Memory B cell (primary cell): ENCODE measurements at regions not wholly inside any gene's neighbourhood (a gene's known extent, or its start where the extent isn't known, plus 50 kb on each side); places are given as distances from the start of the nearest gene placed in this dataset.

Source experiments
- ATAC-seq: fragments of 150-1000 bp; cut with Tn5 transposase; 2 replicates; pipeline ENCODE4 v1.10.0; 2021; ENCODE audit warnings: low read depth, mild to moderate bottlenecking, moderate library complexity
- DNase-seq, 2 donors: peaks; one replicate each; pipeline ENCODE4 v3.0.0; 2022; ENCODE audit warnings: low spot score in 2 of 2
- H3K27ac Mint-ChIP-seq: one replicate; pipeline ENCODE4 v1.8.0; 2022; ENCODE audit warnings: mild to moderate bottlenecking, moderate library complexity, mixed read lengths
- H3K27me3 Mint-ChIP-seq: one replicate; pipeline ENCODE4 v1.8.0; 2022; ENCODE audit warnings: mixed read lengths
- H3K36me3 Mint-ChIP-seq: one replicate; pipeline ENCODE4 v1.8.0; 2022; ENCODE audit warnings: mild to moderate bottlenecking, mixed read lengths
- H3K4me1 Mint-ChIP-seq: one replicate; pipeline ENCODE4 v1.8.0; 2022; ENCODE audit warnings: mixed read lengths
- H3K4me3 Mint-ChIP-seq: one replicate; pipeline ENCODE4 v1.8.0; 2022; ENCODE audit warnings: mild to moderate bottlenecking, moderate library complexity, mixed read lengths
- H3K9me3 Mint-ChIP-seq: one replicate; pipeline ENCODE4 v1.8.0; 2022; ENCODE audit warnings: mixed read lengths

GRCh38 chr5:128637031-128637430 is 99.0 kb upstream of the FBN2 start:
- Mint-ChIP-seq H3K9me3 (no peaks in the 10 kb centered on the region), H3K4me1 (no peaks in the 10 kb centered on the region), H3K4me3 (no peak overlapping the region), H3K27me3 (peaks cover 3% of the 10 kb centered on the region), H3K27ac (no peak overlapping the region), H3K36me3 (no peaks in the 10 kb centered on the region)
- ATAC-seq (no peak), DNase-seq (no peak)

DNA sequence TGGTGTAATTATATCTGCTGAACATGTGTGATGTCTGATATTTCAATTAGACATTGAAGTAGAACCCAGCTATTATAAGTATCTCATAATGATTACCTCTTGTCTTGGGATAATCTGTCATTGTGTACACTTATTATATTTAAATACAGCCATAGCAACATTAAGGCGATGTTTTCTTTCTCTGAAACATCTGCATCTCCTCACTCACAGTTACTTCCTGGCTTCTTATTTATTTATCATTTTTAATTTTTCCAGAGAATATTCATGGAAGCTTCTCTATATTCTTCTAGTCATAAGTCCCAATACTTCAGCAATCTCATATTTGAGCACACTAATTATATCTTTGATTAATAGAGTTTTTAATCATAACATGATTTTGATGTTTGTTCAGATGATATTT is 103.8 kb upstream of the FBN2 start:
- Mint-ChIP-seq H3K9me3 (peaks cover 4% of the 10 kb centered on the region), H3K27me3 (peaks cover 3% of the 10 kb centered on the region), H3K4me1 (no peaks in the 10 kb centered on the region), H3K4me3 (no peak overlapping the region), H3K27ac (no peak overlapping the region), H3K36me3 (no peaks in the 10 kb centered on the region)
- no peak for ATAC-seq
- DNase-seq = no peak

DNA sequence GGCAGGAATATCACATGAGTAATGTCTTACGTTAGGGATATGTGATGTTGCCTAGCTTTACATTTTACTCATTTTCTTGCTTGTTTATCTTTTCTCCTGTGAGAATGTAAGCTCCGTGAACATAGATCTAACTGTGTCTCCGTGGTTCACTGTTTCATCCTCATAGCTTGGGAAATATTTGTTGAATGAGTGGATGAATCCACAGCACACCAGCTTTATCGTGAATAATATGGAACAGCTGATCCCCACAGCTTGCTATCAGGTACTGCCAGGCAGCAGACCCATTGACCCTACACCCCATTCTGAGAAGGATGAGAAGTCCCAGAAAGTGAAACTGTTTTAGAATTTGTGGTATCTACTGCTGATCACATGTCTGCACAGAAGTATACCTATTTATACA is 106.8 kb upstream of the FBN2 start:
- H3K9me3 Mint-ChIP-seq = peaks cover 6% of the 10 kb centered on the region
- peaks cover 3% of the 10 kb centered on the region for H3K27me3 Mint-ChIP-seq
- no peak overlapping the region for H3K27ac Mint-ChIP-seq
- DNase-seq = no peak
- ATAC-seq = no peak
- no peak overlapping the region for H3K4me3 Mint-ChIP-seq
- H3K36me3 Mint-ChIP-seq = no peaks in the 10 kb centered on the region
- H3K4me1 Mint-ChIP-seq = no peaks in the 10 kb centered on the region

DNA sequence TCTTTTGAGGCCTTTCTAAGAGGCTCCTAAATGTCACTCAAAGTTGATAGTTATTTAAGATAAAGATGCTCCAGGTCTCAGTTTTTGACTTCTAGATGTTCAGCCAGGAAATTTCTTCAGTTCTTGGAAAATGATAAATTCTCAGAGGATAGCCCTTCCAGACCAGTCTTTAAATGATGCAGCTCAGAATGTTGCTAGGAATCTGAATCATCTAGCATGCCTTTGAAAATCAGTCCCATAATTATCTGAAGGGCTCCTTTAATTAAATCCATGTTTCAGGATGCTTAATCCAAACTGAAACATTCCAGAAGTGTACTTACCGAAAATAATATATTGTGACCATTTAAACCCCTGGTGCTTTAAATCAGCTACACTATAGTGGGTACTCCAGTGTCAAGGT is 107.5 kb upstream of the FBN2 start:
- peaks cover 8% of the 10 kb centered on the region for H3K9me3 Mint-ChIP-seq
- no peaks in the 10 kb centered on the region for H3K4me1 Mint-ChIP-seq
- no peak for ATAC-seq
- no peaks in the 10 kb centered on the region for H3K36me3 Mint-ChIP-seq
- H3K27me3 Mint-ChIP-seq = peaks cover 1% of the 10 kb centered on the region
- DNase-seq = no peak
- H3K27ac Mint-ChIP-seq = no peak overlapping the region
- H3K4me3 Mint-ChIP-seq = no peak overlapping the region

- H3K4me1 Mint-ChIP-seq = no peaks in the 10 kb centered on the region
- no peak overlapping the region for H3K27ac Mint-ChIP-seq
- H3K27me3 Mint-ChIP-seq = no peaks in the 10 kb centered on the region
- H3K9me3 Mint-ChIP-seq = peaks cover 8% of the 10 kb centered on the region
- DNase-seq (no peak), ATAC-seq (no peak)
- H3K4me3 Mint-ChIP-seq = no peak overlapping the region
- no peaks in the 10 kb centered on the region for H3K36me3 Mint-ChIP-seq
Measured at GRCh38 chr5:128646176-128646575, 108.1 kb upstream of the FBN2 start.

GRCh38 chr5:128649192-128649591 is 111.1 kb upstream of the FBN2 start:
- DNase-seq (no peak), ATAC-seq (no peak)
- Mint-ChIP-seq H3K4me3 (no peak overlapping the region), H3K27ac (no peak overlapping the region), H3K4me1 (no peaks in the 10 kb centered on the region), H3K9me3 (peaks cover 9% of the 10 kb centered on the region), H3K27me3 (no peaks in the 10 kb centered on the region), H3K36me3 (no peaks in the 10 kb centered on the region)

DNA sequence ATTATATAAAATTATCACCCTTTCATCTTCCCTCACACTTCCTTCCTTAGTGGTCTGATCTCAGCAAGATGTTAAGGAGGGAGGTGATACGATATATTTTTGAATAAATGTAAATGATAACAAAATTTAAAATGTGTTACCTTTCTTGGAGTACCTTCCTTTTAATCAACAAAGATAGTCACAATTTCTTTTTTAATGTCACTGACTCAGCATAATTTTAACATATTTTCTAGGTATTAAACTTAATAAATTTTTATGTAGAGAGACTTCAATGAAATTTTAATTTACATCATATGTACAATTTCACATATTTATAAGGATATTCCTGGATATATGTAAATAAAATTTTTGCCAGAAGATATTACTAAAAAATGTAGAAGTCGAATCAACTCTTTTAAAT is 125.0 kb upstream of the FBN2 start:
- H3K9me3 Mint-ChIP-seq = peaks cover 2% of the 10 kb centered on the region
- no peak for DNase-seq
- H3K27ac Mint-ChIP-seq = no peak overlapping the region
- H3K4me1 Mint-ChIP-seq = no peaks in the 10 kb centered on the region
- ATAC-seq = no peak
- no peak overlapping the region for H3K4me3 Mint-ChIP-seq
- no peaks in the 10 kb centered on the region for H3K36me3 Mint-ChIP-seq
- H3K27me3 Mint-ChIP-seq = no peaks in the 10 kb centered on the region

DNA sequence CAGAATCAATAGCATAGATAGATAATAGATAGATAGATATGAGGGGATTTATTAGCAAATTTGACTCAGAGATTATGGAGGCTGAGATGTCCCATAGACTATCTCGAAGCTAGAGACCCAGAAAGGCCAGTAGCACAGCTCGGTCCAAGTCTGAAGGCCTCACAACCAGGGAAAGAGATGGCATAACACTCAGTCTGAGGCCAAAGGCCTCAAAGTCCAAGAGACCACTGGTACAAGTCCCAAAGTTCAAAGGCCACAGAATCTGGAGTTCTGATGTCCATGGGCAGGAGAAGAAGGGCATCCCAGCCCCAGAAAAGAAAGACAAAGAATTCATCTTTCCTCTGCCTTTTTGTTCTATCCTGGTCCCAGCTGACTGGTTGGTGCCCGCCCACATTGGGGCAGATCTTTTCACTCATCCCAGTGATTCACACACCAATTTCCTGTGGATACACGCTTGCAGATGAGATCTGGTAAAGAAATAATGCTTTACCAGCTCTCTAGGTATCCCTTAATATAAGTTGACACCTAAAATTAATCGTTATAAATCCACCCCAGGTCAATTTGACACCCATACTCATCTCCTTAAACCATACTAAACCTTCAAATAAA is 127.8 kb upstream of the FBN2 start:
- Mint-ChIP-seq H3K4me3 (no peak overlapping the region), H3K4me1 (no peaks in the 10 kb centered on the region), H3K27ac (no peak overlapping the region), H3K9me3 (peaks cover 2% of the 10 kb centered on the region), H3K27me3 (no peaks in the 10 kb centered on the region), H3K36me3 (no peaks in the 10 kb centered on the region)
- no peak for ATAC-seq
- no peak for DNase-seq

GRCh38 chr5:128667152-128667551 is 129.1 kb upstream of the FBN2 start:
- Mint-ChIP-seq H3K4me3 (no peak overlapping the region), H3K36me3 (no peaks in the 10 kb centered on the region), H3K27me3 (no peaks in the 10 kb centered on the region), H3K4me1 (no peaks in the 10 kb centered on the region), H3K27ac (no peak overlapping the region), H3K9me3 (peaks cover 2% of the 10 kb centered on the region)
- no peak for ATAC-seq
- DNase-seq = no peak

GRCh38 chr5:128667751-128668150 is 129.7 kb upstream of the FBN2 start:
- no peak for DNase-seq
- no peaks in the 10 kb centered on the region for H3K27me3 Mint-ChIP-seq
- H3K4me3 Mint-ChIP-seq = no peak overlapping the region
- peaks cover 2% of the 10 kb centered on the region for H3K9me3 Mint-ChIP-seq
- H3K36me3 Mint-ChIP-seq = no peaks in the 10 kb centered on the region
- no peak for ATAC-seq
- H3K4me1 Mint-ChIP-seq = no peaks in the 10 kb centered on the region
- no peak overlapping the region for H3K27ac Mint-ChIP-seq

GRCh38 chr5:128668921-128669320 is 130.9 kb upstream of the FBN2 start:
- Mint-ChIP-seq H3K4me3 (no peak overlapping the region), H3K9me3 (peaks cover 2% of the 10 kb centered on the region), H3K27ac (no peak overlapping the region), H3K4me1 (no peaks in the 10 kb centered on the region), H3K36me3 (no peaks in the 10 kb centered on the region), H3K27me3 (no peaks in the 10 kb centered on the region)
- DNase-seq = no peak
- no peak for ATAC-seq

- H3K27ac Mint-ChIP-seq = no peak overlapping the region
- H3K9me3 Mint-ChIP-seq = no peaks in the 10 kb centered on the region
- no peak overlapping the region for H3K4me3 Mint-ChIP-seq
- no peak for DNase-seq
- no peak for ATAC-seq
- H3K36me3 Mint-ChIP-seq = no peaks in the 10 kb centered on the region
- no peaks in the 10 kb centered on the region for H3K4me1 Mint-ChIP-seq
- no peaks in the 10 kb centered on the region for H3K27me3 Mint-ChIP-seq
Measured at GRCh38 chr5:128669803-128670202, 131.8 kb upstream of the FBN2 start.

DNA sequence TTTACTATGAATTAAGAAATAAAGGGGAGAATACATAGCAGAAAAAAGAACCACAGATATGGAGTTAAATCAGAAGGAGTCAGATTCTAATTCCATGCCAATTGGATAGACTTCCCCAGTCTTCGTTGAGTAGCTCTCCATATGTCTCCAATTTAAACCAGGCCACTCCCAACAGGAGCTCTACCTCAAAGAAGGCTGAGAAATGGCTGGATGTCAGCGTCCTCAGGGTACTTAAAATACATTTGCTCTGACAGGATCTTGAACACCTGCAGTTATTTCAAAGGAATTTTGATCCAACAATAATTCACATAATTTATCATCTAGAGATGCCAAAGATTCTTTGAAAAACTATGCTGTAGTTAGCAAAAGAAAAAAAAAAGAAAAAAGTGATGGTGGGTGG is 133.9 kb upstream of the FBN2 start:
- DNase-seq = no peak
- Mint-ChIP-seq H3K4me3 (no peak overlapping the region), H3K4me1 (no peaks in the 10 kb centered on the region), H3K27me3 (no peaks in the 10 kb centered on the region), H3K9me3 (peaks cover 3% of the 10 kb centered on the region), H3K36me3 (no peaks in the 10 kb centered on the region), H3K27ac (no peak overlapping the region)
- no peak for ATAC-seq

DNA sequence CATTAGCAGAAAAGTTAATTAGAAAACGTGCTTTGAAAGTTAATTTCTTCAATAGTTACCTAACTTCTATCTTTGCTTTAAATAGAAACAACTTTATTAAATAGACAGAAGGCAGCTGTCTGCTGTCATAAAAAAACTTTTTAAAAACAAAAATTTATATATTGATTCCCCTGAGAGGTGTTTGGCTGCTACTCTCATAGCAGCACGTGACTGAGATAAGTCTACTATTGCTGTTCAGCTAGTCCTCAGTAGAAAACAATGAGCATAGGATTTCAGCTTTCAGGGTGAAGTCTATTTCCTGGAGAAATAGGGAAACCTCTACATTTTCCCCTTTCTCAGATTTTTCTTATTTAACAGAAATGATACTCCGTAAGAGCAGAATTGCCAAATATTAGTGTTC is 135.0 kb upstream of the FBN2 start:
- no peak for ATAC-seq
- Mint-ChIP-seq H3K4me3 (no peak overlapping the region), H3K36me3 (no peaks in the 10 kb centered on the region), H3K4me1 (no peaks in the 10 kb centered on the region), H3K27ac (no peak overlapping the region), H3K9me3 (peaks cover 3% of the 10 kb centered on the region), H3K27me3 (no peaks in the 10 kb centered on the region)
- no peak for DNase-seq

GRCh38 chr5:128673411-128673957 is 135.4 kb upstream of the FBN2 start:
- H3K36me3 Mint-ChIP-seq = no peaks in the 10 kb centered on the region
- no peak overlapping the region for H3K4me3 Mint-ChIP-seq
- H3K27me3 Mint-ChIP-seq = no peaks in the 10 kb centered on the region
- no peaks in the 10 kb centered on the region for H3K4me1 Mint-ChIP-seq
- H3K27ac Mint-ChIP-seq = no peak overlapping the region
- peaks cover 3% of the 10 kb centered on the region for H3K9me3 Mint-ChIP-seq
- DNase-seq (no peak), ATAC-seq (no peak)
